ENCODE measurements at regions not wholly inside any gene's neighbourhood (a gene's known extent, or its start where the extent isn't known, plus 50 kb on each side); places are given as distances from the start of the nearest gene placed in this dataset.

- TF ChIP-seq YY1 (IDR thresholded peaks at IDR 0.05; ENCODE audit: insufficient read depth, insufficient read length), result no peak
- TF ChIP-seq SUZ12 (IDR thresholded peaks at IDR 0.05; ENCODE audit: extremely low read depth, insufficient read depth, insufficient read length), result no peak
- TF ChIP-seq ZNF274 (IDR thresholded peaks at IDR 0.05; ENCODE audit: low read depth, low read length), result no peak
Observed at GRCh38 chr13:80096383-80096782, 244.5 kb downstream of the SPRY2 start.
